ENCODE measurements at regions not wholly inside any gene's neighbourhood (a gene's known extent, or its start where the extent isn't known, plus 50 kb on each side); places are given as distances from the start of the nearest gene placed in this dataset.

DNA sequence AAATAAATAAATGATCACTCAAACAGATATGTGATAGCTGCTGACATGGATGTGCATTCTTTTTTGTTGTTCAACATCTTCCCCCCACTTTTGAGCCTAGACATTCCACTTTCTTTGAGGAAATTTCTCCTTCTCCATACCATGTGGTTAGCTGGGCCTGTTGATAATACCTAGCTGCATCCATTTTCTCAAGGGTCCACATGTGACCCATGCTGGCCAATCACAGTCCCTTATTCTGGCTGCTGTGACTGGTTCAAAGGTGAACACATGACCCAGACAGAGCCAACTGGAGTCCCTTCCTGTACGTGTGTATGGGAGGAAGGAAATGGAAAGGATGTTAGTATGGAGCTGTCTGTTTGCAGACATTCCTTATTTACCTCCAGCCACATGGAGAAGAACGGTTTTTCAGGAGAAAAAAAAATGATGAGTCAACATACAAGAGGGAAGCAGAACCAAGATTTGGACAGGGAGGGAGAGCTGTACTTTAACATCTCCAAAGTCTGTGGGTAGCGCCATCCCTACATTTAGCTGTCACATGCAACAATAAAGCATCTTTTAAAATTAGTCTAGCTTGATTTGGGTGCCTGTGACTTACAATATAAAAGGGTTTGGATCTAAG is 391.7 kb upstream of the TBX3 start:
- no peak for DNase-seq (ENCODE audit: low spot score)

GRCh38 chr12:115074617-115075016 is 390.6 kb upstream of the TBX3 start:
- no peak for DNase-seq (ENCODE audit: low spot score)

DNA sequence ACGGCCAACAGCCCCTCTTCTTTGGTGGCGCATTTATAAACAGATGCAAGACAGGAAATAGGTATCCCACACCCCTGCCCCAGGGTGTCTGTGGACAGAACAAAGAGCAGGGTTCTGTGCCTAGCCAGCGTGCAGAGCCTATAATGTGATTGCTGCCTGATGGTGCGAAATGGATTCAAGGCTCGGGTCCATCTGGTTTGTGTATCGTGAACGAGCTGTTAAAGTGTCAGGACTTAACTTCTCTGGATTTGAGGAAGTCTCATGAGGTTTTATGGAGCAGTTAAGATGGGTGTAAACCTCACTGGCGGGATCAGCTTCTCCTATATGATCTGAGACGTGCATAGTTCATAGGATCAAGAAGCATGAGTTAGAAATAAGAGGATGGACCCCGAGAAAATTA is 388.7 kb upstream of the TBX3 start:
- no peak for DNase-seq (ENCODE audit: low spot score)

GRCh38 chr12:115070313-115070712 is 386.3 kb upstream of the TBX3 start:
- DNase-seq (ENCODE audit: low spot score): no peak

DNA sequence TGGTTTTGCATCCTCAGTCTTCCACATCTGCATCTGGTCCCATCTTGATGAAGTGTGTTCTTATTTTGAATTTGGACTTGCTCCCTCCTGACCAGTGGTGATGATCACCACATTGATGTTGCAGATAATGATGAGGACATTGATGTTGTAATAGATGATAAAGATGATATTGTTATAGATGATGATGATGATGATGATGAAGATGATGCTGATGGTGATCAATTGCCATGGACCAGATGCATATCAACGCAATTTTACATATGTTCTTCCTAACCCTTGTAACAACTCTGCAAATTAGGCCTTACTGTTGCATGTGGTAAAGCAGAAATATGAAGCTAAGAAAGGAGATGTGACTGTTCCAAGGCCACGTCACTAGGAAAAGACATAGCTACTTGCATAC is 380.3 kb upstream of the TBX3 start:
- no peak for DNase-seq (ENCODE audit: low spot score)

GRCh38 chr12:115062741-115063140 is 378.8 kb upstream of the TBX3 start:
- DNase-seq (ENCODE audit: low spot score): no peak

DNA sequence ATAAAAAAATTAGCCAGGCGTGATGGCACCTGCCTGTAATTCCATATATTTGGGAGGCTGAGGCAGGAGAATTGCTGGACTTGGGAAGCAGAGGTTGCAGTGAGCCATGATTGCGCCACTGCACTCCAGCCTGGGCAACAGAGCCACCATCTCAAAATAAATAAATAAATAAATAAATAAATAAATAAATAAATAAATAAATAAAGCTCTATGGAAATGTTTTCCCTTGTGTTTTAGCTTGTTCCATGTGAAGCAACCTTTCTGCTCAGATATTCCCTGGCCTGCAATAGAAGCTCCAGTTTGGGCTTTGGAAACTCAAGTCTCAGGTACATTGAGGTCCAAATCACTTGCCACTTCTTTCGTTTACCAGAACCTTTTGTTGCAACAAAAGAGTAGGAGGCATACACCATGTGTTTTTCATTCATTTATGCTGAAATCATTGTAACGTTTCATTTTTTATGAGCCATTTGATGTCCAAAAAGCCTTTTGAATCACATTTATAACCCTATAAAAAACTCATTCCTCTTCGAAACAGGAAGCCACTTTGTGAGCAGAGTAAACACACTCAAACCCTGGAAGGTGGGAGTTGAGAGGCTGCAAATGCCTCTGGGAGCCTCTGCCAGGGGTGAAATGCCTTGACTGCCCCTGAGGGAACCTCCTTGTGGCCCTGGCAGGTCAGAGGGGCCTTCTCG is 376.6 kb upstream of the TBX3 start:
- no peak for DNase-seq (ENCODE audit: low spot score)

- no peak for DNase-seq (ENCODE audit: low spot score)
Measured at GRCh38 chr12:115057445-115057844, 373.5 kb upstream of the TBX3 start.

DNA sequence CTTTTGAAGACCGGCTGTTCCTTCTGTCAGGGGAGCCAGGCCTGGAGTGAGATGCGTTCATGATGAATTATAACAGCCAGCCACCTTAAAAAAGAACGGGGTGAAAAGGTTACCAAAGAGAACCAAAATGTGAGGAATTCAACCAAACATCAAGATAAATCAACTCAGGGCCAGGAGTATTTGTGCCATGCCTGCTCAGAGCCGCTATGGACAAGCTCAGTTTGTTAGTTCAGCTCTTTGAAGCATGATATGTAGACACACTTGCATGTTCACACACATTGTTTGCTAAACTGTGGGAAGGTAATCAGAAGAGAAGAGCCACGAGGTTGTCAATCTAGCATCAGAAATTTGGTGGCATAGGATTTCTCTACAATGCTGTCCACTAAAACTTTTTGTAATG is 367.4 kb upstream of the TBX3 start:
- DNase-seq (ENCODE audit: low spot score): no peak

GRCh38 chr12:115049614-115050013 is 365.6 kb upstream of the TBX3 start:
- no peak for DNase-seq (ENCODE audit: low spot score)

DNA sequence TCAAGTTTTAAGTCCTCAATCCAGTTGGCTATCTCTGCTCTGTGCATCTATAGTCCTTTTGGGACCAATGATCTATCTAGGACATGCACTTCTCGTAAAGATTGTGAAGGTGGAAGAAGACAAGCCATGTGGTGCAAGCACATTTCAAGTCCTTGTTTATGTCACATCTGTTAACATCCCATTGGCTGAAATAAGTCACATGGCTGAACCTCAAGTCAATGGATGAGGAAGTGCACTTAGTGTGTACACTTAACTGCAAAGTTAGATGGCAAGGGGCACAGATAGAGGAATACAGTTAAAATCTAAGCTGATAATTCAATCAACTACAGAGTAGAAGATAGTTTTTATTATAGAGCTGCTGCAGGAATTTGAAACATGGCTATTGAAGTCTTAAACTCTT is 362.8 kb upstream of the TBX3 start:
- DNase-seq (ENCODE audit: low spot score): no peak

DNA sequence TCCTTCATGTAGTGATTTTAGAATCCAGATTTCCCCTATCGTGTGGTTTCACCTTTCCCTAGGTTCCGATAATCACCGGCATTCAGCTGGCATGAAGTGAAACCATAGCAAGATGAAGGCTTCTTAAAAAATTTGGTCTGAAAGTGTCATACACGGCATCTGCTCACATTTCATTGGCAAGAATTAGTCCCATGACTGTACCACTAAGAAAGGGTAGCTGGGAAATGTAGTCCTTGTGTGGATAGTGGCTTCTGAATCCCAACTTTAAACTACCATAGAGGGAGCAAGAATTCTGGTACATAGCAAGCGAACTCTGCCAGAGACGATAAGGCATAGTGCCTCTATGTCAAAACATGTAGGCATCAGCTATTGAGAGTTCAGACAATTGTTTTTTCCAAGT is 360.1 kb upstream of the TBX3 start:
- no peak for DNase-seq (ENCODE audit: low spot score)

DNA sequence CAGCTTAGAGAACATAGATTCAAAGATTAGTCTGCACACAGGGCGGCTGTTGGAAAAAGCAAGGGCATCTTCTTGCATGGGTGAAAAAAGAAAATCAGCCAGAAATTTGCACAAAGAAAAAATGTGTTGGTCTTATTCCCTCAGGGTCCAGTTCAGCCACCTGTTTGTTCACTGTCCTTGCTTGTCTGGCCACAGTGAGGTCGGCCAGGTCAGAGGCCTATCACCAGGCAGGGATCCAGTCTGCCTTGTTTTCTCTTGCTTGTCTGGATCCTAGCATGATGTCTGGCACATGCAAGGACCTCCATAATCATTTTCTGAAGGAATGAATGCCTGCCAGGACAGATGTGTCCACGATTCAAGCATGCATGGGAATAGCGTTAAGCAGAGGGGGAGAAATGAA is 359.1 kb upstream of the TBX3 start:
- no peak for DNase-seq (ENCODE audit: low spot score)

DNA sequence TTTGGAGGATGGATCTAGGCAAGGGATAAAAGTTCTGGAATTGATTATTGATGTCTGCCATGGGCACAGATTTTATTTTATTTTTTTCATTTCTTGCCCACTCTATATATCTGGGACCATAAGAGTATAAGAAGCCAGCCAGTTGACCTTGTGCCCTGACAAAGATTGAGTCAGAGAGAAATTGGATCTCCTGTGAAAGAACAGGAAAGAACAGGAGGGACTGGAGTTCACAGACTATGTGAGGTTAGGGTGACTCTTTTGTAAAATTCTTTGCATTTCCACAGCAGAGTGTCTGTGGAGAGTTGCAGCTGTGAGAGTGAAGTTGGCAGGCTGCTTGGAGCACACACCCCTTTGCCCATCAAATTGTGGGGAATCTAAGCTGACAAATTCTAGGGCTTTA is 358.4 kb upstream of the TBX3 start:
- no peak for DNase-seq (ENCODE audit: low spot score)

DNA sequence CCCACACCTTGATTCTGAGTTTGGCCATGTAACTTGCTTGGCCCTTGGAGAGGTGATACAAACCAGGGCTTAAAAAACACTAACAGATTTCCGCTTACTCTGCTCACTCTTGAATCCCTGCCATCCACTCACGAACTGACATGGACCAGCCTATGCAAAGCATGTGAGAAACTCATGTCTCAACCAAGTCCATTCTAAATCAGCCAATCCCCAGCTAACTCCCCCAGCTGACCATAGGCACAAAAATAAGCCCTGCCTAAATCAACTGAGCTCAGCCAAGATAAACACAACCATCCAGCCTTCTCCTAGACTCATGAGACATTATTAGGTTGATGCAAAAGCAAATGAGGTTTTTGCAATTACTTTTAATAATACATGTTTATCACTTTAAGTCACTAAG is 353.9 kb upstream of the TBX3 start:
- DNase-seq (ENCODE audit: low spot score): no peak

- DNase-seq (ENCODE audit: low spot score): no peak
Measured at GRCh38 chr12:115035535-115036107, 351.6 kb upstream of the TBX3 start.

DNA sequence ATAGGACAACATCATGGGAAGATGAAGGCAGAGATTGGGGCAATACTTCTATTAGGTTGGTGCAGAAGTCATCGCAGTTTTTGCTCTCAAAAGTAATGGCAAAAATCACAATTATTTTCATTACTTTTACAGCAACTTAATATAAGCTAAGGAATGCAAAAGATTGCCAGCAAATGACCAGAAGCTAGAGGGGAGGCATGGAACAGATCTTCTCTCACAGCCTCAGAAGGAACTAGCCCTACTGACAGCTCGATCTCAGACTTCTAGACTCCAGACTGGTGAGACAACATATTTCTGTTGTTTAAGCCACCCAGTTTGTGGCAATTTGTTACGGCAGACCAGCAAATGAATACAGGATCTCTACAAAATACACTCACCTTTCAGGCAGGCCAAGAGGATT is 348.5 kb upstream of the TBX3 start:
- no peak for DNase-seq (ENCODE audit: low spot score)

- DNase-seq (ENCODE audit: low spot score): no peak
Measured at GRCh38 chr12:115030017-115030416, 346.0 kb upstream of the TBX3 start.

DNA sequence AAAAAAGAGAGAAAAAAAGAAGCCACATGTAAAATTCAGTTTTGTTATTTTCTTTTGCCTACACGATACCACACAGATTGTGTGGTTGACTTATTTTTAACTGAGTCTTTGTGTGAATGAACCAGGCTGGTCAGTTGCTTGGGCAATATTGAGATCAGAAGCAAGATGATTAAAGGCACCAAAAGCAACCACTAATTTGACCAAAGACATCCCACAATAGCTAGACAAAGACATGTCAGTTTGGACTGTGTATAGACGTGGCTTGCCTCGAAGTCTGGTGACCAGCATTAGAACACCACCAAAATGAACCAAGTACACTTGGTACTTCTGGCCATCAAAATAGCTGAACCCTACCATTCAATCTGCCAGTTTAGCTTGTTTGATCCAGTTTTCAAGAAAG is 340.6 kb upstream of the TBX3 start:
- DNase-seq (ENCODE audit: low spot score): no peak

DNA sequence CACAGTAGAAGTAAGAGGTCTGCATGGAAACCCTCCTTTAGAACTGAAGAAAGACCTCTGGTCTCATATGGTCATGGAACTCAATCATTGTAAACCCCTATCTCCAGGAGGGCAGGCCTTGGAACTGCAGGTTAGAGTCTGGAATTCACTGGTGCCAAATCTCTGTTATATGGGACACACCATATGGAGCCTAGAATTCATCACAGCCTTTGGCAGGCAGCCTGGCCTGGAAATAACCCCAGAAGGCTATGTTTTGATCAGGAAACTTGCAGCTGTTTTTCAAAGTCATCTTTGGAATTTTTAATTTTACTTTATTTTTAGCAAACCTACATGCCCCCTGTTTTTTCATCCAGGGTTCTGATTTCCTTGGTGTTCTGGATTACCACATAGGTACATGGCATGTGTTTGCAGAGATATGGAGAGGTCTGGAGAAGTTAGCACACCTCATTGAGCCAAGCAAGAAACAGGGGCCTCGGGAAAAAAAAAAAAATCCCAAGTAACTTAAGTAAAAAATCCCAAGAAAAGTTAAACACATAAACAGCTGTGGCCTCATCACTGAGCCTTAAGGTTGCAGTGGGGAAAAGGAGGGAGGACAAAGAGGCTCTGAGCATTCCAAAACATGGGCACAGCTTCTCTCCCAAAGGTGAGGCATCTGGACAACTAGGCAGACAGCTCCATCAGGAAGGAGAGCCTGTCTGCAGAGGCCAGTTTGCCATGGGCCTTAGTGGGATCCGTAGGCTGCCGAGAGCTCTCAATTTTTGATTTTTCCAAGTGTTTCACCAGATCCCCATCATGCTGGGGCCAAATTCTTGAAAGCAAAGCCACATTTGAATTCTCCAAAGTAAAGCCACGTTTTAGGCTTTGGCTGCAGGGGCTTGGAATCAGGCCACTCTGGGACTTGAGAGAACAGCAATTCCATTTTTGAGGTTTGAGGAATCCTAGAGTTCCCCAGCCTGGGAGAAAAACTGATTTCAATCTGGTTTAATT is 339.6 kb upstream of the TBX3 start:
- DNase-seq (ENCODE audit: low spot score): no peak

DNA sequence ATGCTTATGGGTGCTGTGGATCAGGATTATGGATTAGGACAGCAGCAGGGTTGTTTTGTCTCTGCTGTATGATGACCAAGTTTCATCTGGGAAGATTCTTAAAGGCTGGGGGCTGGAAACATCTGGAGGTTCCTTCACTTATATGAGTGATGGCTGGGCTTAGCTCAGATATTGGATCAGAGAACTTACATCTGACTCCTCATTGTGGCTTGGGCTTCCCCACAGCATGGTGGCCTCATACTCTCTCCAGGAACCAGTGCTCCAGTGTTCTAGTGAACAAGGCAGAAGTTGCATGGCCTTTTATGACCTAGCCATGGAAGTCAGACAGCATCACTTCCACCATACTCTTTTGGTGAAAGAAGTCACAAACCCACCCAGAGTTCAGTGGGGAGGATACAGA is 336.1 kb upstream of the TBX3 start:
- no peak for DNase-seq (ENCODE audit: low spot score)

DNA sequence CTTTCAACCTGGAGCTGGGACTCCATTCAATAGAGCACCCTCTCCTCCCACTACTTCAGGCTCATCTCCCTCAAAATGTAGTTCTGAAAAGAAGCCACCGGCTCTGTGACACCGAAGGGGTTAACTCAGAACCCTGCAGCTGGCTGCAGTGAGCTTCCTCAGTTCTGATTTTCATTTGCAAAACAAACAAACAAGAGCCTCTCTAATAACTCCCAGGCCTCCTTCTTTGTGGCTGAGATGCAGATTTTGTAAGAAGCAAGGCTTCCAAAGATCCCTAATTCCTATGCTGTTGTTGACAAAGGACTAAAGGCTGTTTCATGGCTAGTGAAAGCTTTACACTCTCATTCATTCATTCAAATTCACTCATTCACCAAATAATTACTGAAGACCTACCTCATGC is 333.4 kb upstream of the TBX3 start:
- DNase-seq (ENCODE audit: low spot score): no peak
